Vagina (tissue), 2 donors: ENCODE measurements at regions not wholly inside any gene's neighbourhood (a gene's known extent, or its start where the extent isn't known, plus 50 kb on each side); places are given as distances from the start of the nearest gene placed in this dataset.

Source experiments
- DNase-seq, 2 donors: peaks; one replicate each; pipeline ENCODE4 v3.0.0-alpha.2; 2017; ENCODE audit errors: extremely low spot score in 2 of 2
- H3K27ac ChIP-seq: fragments of 200-600 bp; sonication (generic); one replicate; pipeline ENCODE4 v1.5.1; 2019
- H3K27me3 ChIP-seq: fragments of 200-600 bp; sonication (generic); one replicate; pipeline ENCODE4 v1.5.1; 2019
- H3K36me3 ChIP-seq, 2 donors: fragments of 200-600 bp; sonication (generic); one replicate each; pipeline ENCODE4 v1.5.1; 2017 to 2019
- H3K4me1 ChIP-seq: fragments of 200-600 bp; sonication (generic); one replicate; pipeline ENCODE4 v1.5.1; 2019
- H3K4me3 ChIP-seq, 2 donors: fragments of 200-600 bp; sonication (generic); 1 replicate in 1 of 2; 2 replicates in 1 of 2; pipeline ENCODE4 v1.5.1; 2016 to 2019
- H3K9me3 ChIP-seq: fragments of 200-600 bp; sonication (generic); one replicate; pipeline ENCODE4 v1.5.1; 2019
- POLR2A ChIP-seq, 2 donors: fragments of 450-650 bp; IDR thresholded peaks; one replicate each; pipeline ENCODE4 v1.6.1; 2017; ENCODE audit warnings: antibody characterized with exemption in 2 of 2, mild to moderate bottlenecking in 2 of 2, moderate library complexity in 2 of 2
- POLR2AphosphoS5 ChIP-seq, 2 donors: sonication (generic); formaldehyde crosslinking; IDR thresholded peaks; one replicate each; pipeline ENCODE4 v1.9.0; 2017; ENCODE audit warnings: antibody characterized with exemption in 2 of 2, mild to moderate bottlenecking in 2 of 2, low read depth in 1 of 2; ENCODE audit not compliant: insufficient read depth in 1 of 2
- intact Hi-C: fragments of 100-400 bp; cut with DNase I; formaldehyde crosslinking; loops from one replicate; pipeline ENCODE4 v1.15.1; 2023
- TF ChIP-seq, protein P1 (sequence below), 3 experiments: fragments of 450-650 bp in 2 of 3; fragments of 200-600 bp in 1 of 3; sonication (generic) in 1 of 3; IDR thresholded peaks; one replicate each; pipeline ENCODE4 v1.5.1; 2017 to 2019; ENCODE audit warnings: antibody characterized with exemption in 3 of 3, mild to moderate bottlenecking in 2 of 3, moderate library complexity in 2 of 3

DNA sequence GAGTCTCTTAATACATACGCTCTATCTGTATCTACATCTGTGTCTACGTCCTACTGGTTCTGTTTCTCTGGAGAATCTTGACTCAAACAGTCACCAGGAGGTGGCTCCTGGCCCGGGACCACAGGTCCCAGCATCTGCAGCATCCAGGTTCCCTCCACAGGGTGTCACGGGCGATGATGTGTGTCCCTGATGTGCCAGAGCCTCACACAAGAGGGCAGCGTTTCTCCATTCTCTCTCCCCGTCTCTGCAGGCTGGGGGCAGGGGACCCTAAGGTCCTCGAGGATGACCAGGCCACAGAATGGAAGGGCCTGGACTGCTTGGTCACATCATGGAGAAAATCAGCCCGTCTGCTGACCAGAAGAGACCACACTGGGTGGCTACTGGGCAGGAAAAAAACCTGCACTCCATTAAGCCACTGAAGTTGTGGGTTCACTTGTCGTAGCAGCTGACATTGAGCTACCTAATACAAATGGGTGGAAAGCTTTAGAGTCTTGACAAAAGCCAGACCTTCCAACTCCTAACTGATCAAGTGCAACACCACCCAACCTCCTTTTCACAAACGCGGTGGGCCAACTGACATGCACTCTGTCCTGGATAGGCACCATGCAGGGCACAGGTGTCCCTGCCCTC is 392.5 kb downstream of the CTTN start:
- no peak for TF ChIP-seq POLR2AphosphoS5 (IDR thresholded peaks at IDR 0.05; ENCODE audit: insufficient read depth in 1 of 2, low read depth in 1 of 2)
- TF ChIP-seq, protein P1, sequence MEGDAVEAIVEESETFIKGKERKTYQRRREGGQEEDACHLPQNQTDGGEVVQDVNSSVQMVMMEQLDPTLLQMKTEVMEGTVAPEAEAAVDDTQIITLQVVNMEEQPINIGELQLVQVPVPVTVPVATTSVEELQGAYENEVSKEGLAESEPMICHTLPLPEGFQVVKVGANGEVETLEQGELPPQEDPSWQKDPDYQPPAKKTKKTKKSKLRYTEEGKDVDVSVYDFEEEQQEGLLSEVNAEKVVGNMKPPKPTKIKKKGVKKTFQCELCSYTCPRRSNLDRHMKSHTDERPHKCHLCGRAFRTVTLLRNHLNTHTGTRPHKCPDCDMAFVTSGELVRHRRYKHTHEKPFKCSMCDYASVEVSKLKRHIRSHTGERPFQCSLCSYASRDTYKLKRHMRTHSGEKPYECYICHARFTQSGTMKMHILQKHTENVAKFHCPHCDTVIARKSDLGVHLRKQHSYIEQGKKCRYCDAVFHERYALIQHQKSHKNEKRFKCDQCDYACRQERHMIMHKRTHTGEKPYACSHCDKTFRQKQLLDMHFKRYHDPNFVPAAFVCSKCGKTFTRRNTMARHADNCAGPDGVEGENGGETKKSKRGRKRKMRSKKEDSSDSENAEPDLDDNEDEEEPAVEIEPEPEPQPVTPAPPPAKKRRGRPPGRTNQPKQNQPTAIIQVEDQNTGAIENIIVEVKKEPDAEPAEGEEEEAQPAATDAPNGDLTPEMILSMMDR (IDR thresholded peaks at IDR 0.05) = no peak
- TF ChIP-seq POLR2A (IDR thresholded peaks at IDR 0.05) = no peak
- Histone ChIP-seq H3K4me1 (no peaks in the 10 kb centered on the region), H3K27me3 (no peaks in the 10 kb centered on the region), H3K9me3 (peaks cover 6% of the 10 kb centered on the region), H3K27ac (no peak overlapping the region), H3K36me3 (no peaks in the 10 kb centered on the region), H3K4me3 (no peak overlapping the region)
- intact Hi-C loops = no loop called here
- DNase-seq = no peak

DNA sequence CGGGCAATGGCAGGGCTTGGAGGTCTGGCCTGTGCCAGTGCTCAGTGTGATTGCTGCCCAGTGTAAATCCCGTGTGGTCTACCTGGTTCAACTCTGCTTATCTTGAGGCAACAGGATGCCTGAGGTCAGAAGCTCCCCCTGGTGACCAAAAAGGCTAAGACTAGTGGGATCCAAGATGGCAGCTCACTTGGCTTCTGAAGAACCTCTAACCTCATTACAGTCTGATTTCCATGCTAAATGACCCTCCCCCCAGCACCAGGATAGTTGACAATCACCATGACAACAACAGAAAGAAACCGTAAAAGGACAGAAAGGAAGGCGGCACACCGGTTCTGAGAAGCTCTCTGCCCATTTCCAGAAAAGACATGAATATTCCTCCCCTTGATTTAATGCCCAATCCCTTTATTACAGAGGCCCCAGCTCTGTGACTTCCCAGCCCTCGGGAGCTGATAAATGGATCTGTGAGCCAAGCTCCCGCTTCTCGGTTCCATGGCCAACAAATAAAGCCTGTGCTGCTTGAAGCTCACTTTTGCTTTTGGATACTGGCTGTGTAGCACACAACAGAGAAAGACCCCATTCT is 398.4 kb downstream of the CTTN start:
- no peaks in the 10 kb centered on the region for H3K36me3 ChIP-seq
- intact Hi-C loops = no loop called here

DNA sequence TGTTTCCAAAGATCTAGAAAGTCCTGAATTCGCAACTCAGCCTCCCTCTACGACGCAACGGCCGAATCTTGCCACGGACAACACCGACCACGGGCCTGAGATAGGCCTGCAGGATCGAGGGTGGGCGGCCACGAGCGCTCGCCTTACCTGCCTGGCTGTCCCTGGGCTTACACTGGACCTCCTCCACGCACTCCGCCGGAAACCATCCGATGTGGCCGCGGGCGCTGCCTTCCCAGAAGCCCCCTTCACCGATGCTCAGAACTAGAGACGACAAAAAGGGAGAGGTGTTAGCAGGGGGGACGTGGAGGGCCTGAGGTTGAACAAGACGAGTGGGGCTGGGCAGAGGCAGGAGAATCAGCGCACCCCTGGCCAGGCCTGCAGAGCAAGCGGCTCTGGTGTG is 400.0 kb downstream of the CTTN start:
- Histone ChIP-seq H3K36me3 (no peaks in the 10 kb centered on the region), H3K9me3 (peaks cover 6% of the 10 kb centered on the region), H3K4me1 (no peaks in the 10 kb centered on the region), H3K27ac (no peak overlapping the region), H3K27me3 (no peaks in the 10 kb centered on the region), H3K4me3 (no peak overlapping the region)
- DNase-seq = no peak
- TF ChIP-seq, protein P1 (IDR thresholded peaks at IDR 0.05) = no peak
- TF ChIP-seq POLR2A (IDR thresholded peaks at IDR 0.05) = no peak
- TF ChIP-seq POLR2AphosphoS5 (IDR thresholded peaks at IDR 0.05; ENCODE audit: insufficient read depth in 1 of 2, low read depth in 1 of 2) = no peak
- intact Hi-C loops = no loop called here

More for the DNA sequence above, 398.4 kb downstream of the CTTN start:
- TF ChIP-seq, protein P1 (IDR thresholded peaks at IDR 0.05) = no peak
- TF ChIP-seq POLR2A (IDR thresholded peaks at IDR 0.05) (no peak), POLR2AphosphoS5 (IDR thresholded peaks at IDR 0.05; ENCODE audit: insufficient read depth in 1 of 2, low read depth in 1 of 2) (no peak)
- no peak for DNase-seq
- no peaks in the 10 kb centered on the region for H3K27me3 ChIP-seq
- H3K9me3 ChIP-seq = peaks cover 6% of the 10 kb centered on the region
- H3K4me1 ChIP-seq = no peaks in the 10 kb centered on the region
- H3K4me3 ChIP-seq = no peak overlapping the region
- no peak overlapping the region for H3K27ac ChIP-seq

DNA sequence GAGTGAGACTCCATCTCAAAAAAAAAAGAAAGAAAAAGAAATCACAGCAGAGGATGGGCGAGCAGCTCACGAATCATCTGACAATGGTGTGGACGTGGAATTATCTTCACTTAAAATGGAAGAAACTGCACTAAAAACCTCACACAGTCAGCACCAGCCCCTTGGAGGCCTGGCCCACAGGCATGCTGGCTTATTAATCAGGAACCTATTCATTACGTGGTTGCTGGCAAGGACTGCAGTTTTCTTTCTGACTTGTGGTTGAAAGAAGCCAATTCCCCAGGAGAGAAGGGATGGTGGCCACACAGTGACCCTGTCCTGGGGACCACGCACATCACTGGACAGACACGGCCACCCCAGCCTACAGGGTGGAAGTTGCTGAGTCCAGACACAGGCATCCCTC is 401.1 kb downstream of the CTTN start:
- H3K4me1 ChIP-seq = no peaks in the 10 kb centered on the region
- no peak for TF ChIP-seq POLR2AphosphoS5 (IDR thresholded peaks at IDR 0.05; ENCODE audit: insufficient read depth in 1 of 2, low read depth in 1 of 2)
- TF ChIP-seq POLR2A (IDR thresholded peaks at IDR 0.05) = no peak
- TF ChIP-seq, protein P1 (IDR thresholded peaks at IDR 0.05) = no peak

DNA sequence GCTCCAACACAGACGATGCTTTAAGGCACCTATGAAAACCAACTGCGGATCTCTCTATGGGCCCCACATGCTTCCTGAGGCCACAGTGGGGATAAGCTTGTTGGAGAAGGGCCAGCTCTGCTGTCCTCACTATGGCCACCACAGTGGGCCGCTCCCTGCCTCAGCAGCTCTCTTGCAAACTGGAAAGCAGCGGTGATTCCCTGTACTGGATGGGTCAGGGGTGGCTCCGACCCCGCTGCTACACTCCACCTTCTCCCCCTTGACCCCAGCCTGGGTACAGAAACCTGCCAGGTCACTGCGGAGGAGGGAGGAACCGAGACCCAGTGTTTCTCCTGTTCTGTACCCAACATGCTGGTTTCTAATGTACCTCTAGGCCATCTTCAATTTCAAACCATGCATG is 403.9 kb downstream of the CTTN start:
- Histone ChIP-seq H3K27ac (no peak overlapping the region), H3K4me3 (no peak overlapping the region), H3K36me3 (no peaks in the 10 kb centered on the region), H3K4me1 (peaks cover 6% of the 10 kb centered on the region), H3K9me3 (no peaks in the 10 kb centered on the region), H3K27me3 (no peaks in the 10 kb centered on the region)
- TF ChIP-seq POLR2A (IDR thresholded peaks at IDR 0.05) (no peak), POLR2AphosphoS5 (IDR thresholded peaks at IDR 0.05; ENCODE audit: insufficient read depth in 1 of 2, low read depth in 1 of 2) (no peak)
- TF ChIP-seq, protein P1 (IDR thresholded peaks at IDR 0.05) = no peak
- DNase-seq = no peak
- intact Hi-C loops = no loop called here

More for the DNA sequence above, 401.1 kb downstream of the CTTN start:
- Histone ChIP-seq H3K4me3 (no peak overlapping the region), H3K9me3 (no peaks in the 10 kb centered on the region), H3K36me3 (no peaks in the 10 kb centered on the region), H3K27ac (no peak overlapping the region), H3K27me3 (no peaks in the 10 kb centered on the region)
- DNase-seq = no peak
- intact Hi-C loops = no loop called here
